Choroid plexus epithelial cell (primary cell): ENCODE measurements at regions not wholly inside any gene's neighbourhood (a gene's known extent, or its start where the extent isn't known, plus 50 kb on each side); places are given as distances from the start of the nearest gene placed in this dataset.

Source experiments
- DNase-seq: peaks from one replicate; pipeline ENCODE4 v3.0.0-alpha.2; 2010; ENCODE audit warnings: low read depth
- H3K4me3 ChIP-seq: 2 replicates; pipeline ENCODE4 v1.5.1; 2011; ENCODE audit warnings: low read depth, mild to moderate bottlenecking, control low read depth, low read length, moderate library complexity
- TF ChIP-seq, protein P1 (sequence below): conservative IDR thresholded peaks from 2 replicates; pipeline ENCODE4 v1.5.1; 2011; ENCODE audit warnings: low read depth, mild to moderate bottlenecking, control low read depth, inconsistent platforms, low read length, moderate library complexity

DNA sequence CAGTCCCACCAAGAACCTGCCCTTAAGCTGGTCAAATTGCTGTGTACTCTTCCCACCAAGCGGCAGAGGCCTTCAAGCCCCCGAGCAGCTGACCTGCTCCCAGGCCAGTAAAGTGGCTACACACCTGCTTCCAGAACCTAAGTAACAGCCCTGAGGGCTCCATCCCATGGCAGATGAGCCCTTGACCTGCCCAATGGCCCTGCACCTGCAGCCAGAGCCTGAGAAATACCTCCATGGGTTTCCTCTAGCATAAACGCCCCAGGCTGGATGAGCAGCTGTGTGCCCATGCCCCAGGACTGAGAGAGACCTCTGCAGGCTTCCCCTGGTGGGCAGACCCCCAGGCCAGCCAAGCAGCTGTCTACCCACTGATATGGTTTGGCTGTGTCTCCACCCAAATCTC lies 123.0 kb upstream of the LAMA2 start:
- no peak for DNase-seq
- TF ChIP-seq, protein P1, sequence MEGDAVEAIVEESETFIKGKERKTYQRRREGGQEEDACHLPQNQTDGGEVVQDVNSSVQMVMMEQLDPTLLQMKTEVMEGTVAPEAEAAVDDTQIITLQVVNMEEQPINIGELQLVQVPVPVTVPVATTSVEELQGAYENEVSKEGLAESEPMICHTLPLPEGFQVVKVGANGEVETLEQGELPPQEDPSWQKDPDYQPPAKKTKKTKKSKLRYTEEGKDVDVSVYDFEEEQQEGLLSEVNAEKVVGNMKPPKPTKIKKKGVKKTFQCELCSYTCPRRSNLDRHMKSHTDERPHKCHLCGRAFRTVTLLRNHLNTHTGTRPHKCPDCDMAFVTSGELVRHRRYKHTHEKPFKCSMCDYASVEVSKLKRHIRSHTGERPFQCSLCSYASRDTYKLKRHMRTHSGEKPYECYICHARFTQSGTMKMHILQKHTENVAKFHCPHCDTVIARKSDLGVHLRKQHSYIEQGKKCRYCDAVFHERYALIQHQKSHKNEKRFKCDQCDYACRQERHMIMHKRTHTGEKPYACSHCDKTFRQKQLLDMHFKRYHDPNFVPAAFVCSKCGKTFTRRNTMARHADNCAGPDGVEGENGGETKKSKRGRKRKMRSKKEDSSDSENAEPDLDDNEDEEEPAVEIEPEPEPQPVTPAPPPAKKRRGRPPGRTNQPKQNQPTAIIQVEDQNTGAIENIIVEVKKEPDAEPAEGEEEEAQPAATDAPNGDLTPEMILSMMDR = no peak
- H3K4me3 ChIP-seq = no peak overlapping the region

DNA sequence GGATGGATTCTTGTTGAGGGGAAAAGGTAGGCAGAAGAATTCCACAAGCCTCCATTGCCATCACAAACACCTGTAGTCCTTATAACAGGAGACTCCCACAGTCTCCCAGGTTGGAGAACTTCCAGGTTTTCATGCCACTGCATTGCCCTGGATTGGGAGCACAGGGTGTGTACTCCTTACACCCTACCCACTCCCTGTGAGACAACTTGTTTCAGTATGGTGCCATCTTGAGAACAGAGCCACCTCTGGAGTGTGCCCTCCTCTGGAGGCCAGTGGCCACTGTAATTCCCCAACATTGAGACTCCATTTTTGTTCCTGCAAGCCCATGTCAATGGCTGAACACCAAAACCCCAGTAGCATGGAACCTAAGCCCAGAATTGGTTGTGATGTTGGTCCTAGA lies 123.5 kb upstream of the LAMA2 start:
- no peak for DNase-seq
- H3K4me3 ChIP-seq = no peak overlapping the region
- TF ChIP-seq, protein P1 = no peak

DNA sequence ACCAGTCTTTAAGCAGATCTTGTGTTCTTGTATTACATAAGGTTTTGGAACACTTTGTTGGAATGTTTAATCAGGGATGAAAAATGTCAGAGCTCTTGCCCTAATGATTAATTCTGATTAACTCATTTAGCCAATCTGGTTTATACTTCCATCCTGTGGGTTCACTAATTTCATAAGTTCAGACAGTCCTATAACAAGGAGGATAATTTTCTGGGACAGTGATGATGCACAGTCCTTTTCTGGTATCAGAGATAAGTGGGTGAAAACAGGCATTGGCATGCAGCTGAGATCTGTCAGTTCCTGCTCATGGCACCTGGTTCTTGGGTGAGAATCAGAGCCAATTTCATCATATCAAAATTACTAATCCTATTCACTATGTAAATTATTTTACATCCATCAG lies 125.0 kb upstream of the LAMA2 start:
- H3K4me3 ChIP-seq = no peak overlapping the region
- no peak for DNase-seq
- TF ChIP-seq, protein P1 = no peak

DNA sequence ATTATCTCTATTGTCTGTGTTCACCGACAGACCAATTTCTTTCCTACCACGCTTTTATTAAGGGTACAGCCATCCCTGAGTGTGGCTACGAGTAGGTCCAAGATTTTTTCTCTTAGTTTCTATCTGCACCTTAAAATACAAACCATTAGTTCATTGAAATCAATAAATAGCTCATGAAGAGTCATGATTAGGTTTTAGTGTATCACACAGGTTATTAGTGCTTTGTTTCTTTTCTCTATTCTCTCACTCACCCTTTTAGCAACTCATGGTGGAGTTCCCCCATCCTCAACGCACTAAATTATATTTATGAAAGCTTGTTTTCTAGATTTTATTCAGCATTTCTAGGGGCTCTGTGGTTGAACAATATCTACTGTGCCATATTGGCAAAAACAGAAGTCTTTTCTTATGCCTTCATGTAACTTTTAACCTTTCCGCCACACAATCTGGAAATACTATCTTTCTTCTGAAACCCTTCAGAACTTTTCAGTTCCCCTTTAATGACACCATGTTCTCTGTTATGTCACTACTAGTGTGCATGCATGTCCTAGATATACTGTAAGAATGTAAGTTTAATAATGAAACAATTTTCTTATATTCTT lies 128.2 kb upstream of the LAMA2 start:
- no peak for DNase-seq

DNA sequence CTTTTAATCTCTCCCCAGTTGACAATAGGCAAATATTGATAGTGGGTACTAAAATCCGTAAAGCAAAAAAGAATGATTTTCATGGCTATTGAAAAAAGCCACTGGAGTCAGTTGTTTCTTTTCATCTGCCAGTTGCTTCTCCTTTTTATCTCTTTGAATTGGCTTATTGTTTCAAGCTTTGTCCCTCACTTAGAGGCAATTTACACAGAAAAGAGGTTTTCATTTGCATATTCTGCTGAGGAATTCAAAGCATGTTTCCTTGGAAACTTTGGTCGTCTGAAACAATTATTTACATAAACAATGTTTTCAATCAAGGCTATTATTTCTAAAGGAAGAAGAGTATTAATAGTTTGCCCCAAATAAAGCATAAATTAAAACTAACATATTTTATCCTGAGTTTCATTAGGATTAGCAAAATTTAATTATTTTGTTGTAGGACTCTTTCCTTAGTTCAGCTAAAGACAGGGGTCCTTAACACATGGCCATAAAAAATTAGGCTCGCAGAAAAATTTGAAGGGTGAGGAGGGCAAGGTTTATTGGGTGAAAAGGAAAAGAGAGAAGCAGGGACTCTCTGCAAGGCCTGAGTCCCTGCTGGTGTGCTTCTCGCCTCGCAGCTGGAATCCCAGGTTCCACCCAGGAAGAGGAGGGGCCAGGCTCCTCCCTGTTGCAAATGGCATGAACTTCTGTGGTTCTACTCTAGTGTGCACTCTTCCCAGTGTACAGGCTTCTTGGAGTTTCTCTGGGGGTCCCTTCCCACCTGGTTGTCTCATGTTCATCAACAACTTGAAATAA lies 138.8 kb upstream of the LAMA2 start:
- no peak overlapping the region for H3K4me3 ChIP-seq
- no peak for DNase-seq
- TF ChIP-seq, protein P1 = no peak

More for the DNA sequence above, 128.2 kb upstream of the LAMA2 start:
- H3K4me3 ChIP-seq = no peak overlapping the region
- TF ChIP-seq, protein P1 = no peak

DNA sequence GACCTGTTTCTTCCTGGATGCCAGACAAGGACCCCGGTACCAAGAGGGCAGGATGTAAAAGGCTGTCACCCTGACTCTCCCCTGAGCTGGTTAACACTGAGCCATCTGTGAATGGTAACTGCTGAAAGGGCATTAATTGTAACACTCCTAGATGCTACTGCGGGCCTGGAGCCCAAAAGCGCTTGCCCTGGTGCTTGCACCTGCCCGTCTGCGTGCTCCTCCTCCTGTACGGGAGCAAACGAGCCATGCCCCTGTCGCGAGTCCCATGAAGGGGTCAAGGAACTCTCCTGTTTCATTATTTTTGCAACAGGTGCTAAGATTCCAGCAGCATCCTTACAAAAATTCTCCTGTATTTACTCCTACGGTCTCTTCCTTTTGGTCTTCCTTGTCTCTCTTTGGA lies 140.0 kb upstream of the LAMA2 start:
- TF ChIP-seq, protein P1 = no peak
- no peak for DNase-seq
- H3K4me3 ChIP-seq = no peak overlapping the region

DNA sequence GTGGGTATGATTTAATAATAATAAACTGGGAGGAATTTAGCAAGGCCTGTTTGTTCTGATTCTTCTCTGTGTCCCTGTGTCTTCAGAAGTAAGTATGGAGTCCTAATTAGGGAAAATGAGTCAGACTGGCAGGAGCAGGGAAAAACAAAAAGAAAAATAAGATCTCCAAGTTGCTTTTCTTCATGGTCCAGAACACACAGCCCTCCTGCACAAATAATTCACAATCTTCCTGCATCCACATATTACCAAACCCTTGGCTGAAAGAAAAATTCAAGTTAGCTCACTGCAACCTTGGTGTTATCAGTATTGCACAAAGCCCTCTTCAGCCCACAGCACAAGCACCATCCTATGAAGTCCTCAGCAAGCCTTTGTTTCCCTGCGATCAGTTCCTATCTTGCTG lies 142.0 kb upstream of the LAMA2 start:
- DNase-seq = no peak
- H3K4me3 ChIP-seq = no peak overlapping the region
- TF ChIP-seq, protein P1 = no peak
